GM12878 (cell line): ENCODE measurements at regions not wholly inside any gene's neighbourhood (a gene's known extent, or its start where the extent isn't known, plus 50 kb on each side); places are given as distances from the start of the nearest gene placed in this dataset.

Source experiments
- ATAC-seq: fragments of 200-7000 bp; cut with Tn5 transposase; 3 replicates; pipeline ENCODE4 v1.9.1; 2020; ENCODE audit warnings: mild to moderate bottlenecking, moderate library complexity
- BruUV-seq: library from RNA; stranded (reverse); fragments of 400-500 nt; replicated peaks from 2 replicates; lab custom pipeline; 2021; lab: Mats Ljungman, UMichigan
- CTCF ChIA-PET: fragments of 300-600 bp; sonication (Branson Sonifier 250); formaldehyde crosslinking; extraction: SDS; loops from one replicate; lab custom pipeline; 2021; ENCODE audit warnings: inconsistent platforms; lab: Yijun Ruan, JAX
- POLR2A ChIA-PET: fragments of 350-600 bp; formaldehyde crosslinking; extraction: SDS; loops from one replicate; lab custom pipeline; 2021; ENCODE audit warnings: inconsistent platforms; lab: Charles Lee
- RAD21 ChIA-PET: fragments of 300-600 bp; sonication (Branson Sonifier 250); formaldehyde crosslinking; loops from one replicate; lab custom pipeline; 2023; ENCODE audit warnings: antibody characterized with exemption; ENCODE audit not compliant: unreplicated experiment; lab: Charles Lee
- SMC1A ChIA-PET: fragments of 300-600 bp; sonication (Branson Sonifier 250); formaldehyde crosslinking; loops from one replicate; lab custom pipeline; 2023; ENCODE audit not compliant: unreplicated experiment, uncharacterized antibody; lab: Charles Lee
- DNase-seq: peaks from one replicate; pipeline ENCODE4 v3.0.0-alpha.2; 2011; ENCODE audit warnings: low read depth, low spot score
- FAIRE-seq: peaks from 3 replicates; lab custom pipeline; 2011; peaks lifted over from hg19 to GRCh38; lab: Jason Lieb, UNC
- H2AFZ ChIP-seq: 2 replicates; pipeline ENCODE4 v1.6.0; 2011; ENCODE audit warnings: low read depth, low read length, control low read depth; ENCODE audit not compliant: control insufficient read depth
- H3K27ac ChIP-seq: 2 replicates; pipeline ENCODE4 v1.5.1; 2011; ENCODE audit warnings: control low read depth; ENCODE audit not compliant: control insufficient read depth, insufficient read depth
- H3K27me3 ChIP-seq, 2 experiments: replicated peaks in 1 of 2; 2 replicates each; pipeline versions ENCODE4 v1.6.0 to v1.6.1; 2011; ENCODE audit warnings: low read length in 1 of 2; ENCODE audit not compliant: control insufficient read depth in 2 of 2, insufficient read depth in 2 of 2
- H3K36me3 ChIP-seq, 2 experiments: 2 replicates each; pipeline ENCODE4 v1.5.1; 2011; ENCODE audit warnings: low read length in 1 of 2; ENCODE audit not compliant: control insufficient read depth in 2 of 2, insufficient read depth in 2 of 2
- H3K4me1 ChIP-seq: 2 replicates; pipeline ENCODE4 v1.6.1; 2011; ENCODE audit warnings: mild to moderate bottlenecking, low read length, moderate library complexity, mixed read lengths; ENCODE audit not compliant: control insufficient read depth, insufficient read depth
- H3K4me2 ChIP-seq: 2 replicates; pipeline ENCODE4 v1.6.0; 2011; ENCODE audit warnings: control low read depth; ENCODE audit not compliant: control insufficient read depth, insufficient read depth
- H3K4me3 ChIP-seq: fragments of 200-600 bp; sonication (generic); 2 replicates; pipeline ENCODE4 v1.5.1; 2016
- H3K79me2 ChIP-seq: 2 replicates; pipeline ENCODE4 v1.6.0; 2011; ENCODE audit warnings: low read length; ENCODE audit not compliant: control insufficient read depth, insufficient read depth
- H3K9ac ChIP-seq: 2 replicates; pipeline ENCODE4 v1.8.0; 2011; ENCODE audit warnings: low read length, control low read depth, mixed read lengths; ENCODE audit not compliant: control insufficient read depth, insufficient read depth
- H3K9me3 ChIP-seq: replicated peaks from 3 replicates; pipeline ENCODE4 v1.5.1; 2011; ENCODE audit warnings: mild to moderate bottlenecking, low read length; ENCODE audit not compliant: control insufficient read depth, insufficient read depth
- H4K20me1 ChIP-seq: 2 replicates; pipeline ENCODE4 v1.6.0; 2011; ENCODE audit not compliant: control insufficient read depth, insufficient read depth
- ATF7 ChIP-seq: fragments of 450-650 bp; IDR thresholded peaks from 2 replicates; pipeline ENCODE4 v1.6.1; 2016; ENCODE audit warnings: low read depth, mild to moderate bottlenecking
- BCL11A ChIP-seq: IDR thresholded peaks from 2 replicates; pipeline ENCODE4 v1.6.1; 2011; ENCODE audit warnings: low read depth, low read length
- CHD2 ChIP-seq: IDR thresholded peaks from 2 replicates; pipeline ENCODE4 v1.6.1; 2011; ENCODE audit warnings: low read depth, low read length, improper control_type of control experiment, borderline replicate concordance
- GATAD2B ChIP-seq: fragments of 450-650 bp; conservative IDR thresholded peaks from 2 replicates; pipeline ENCODE4 v1.6.1; 2017; ENCODE audit warnings: low read depth, mild to moderate bottlenecking, moderate library complexity
- HDAC6 ChIP-seq: fragments of 200-600 bp; sonication (generic); IDR thresholded peaks from one replicate; pipeline ENCODE4 v1.8.0; 2017; ENCODE audit warnings: antibody characterized with exemption; ENCODE audit not compliant: unreplicated experiment
- JUND ChIP-seq: IDR thresholded peaks from 2 replicates; pipeline ENCODE4 v1.6.1; 2012; ENCODE audit warnings: low read depth, mild to moderate bottlenecking, low read length, improper control_type of control experiment, moderate library complexity
- KLF5 ChIP-seq: fragments of 450-650 bp; IDR thresholded peaks from 2 replicates; pipeline ENCODE4 v1.6.1; 2014; ENCODE audit warnings: mild to moderate bottlenecking; ENCODE audit not compliant: partially characterized antibody
- MEF2A ChIP-seq: IDR thresholded peaks from 2 replicates; pipeline ENCODE4 v1.6.1; 2011; ENCODE audit warnings: low read depth, mild to moderate bottlenecking, low read length, moderate library complexity; ENCODE audit not compliant: insufficient read depth
- NFYA ChIP-seq: IDR thresholded peaks from 2 replicates; pipeline ENCODE4 v1.6.1; 2011; ENCODE audit warnings: low read depth, mild to moderate bottlenecking, low read length, improper control_type of control experiment, borderline replicate concordance
- RUNX3 ChIP-seq: IDR thresholded peaks from 2 replicates; pipeline ENCODE4 v1.6.1; 2012; ENCODE audit warnings: low read length, inconsistent platforms
- SMAD1 ChIP-seq: fragments of 450-650 bp; IDR thresholded peaks from 2 replicates; pipeline ENCODE4 v1.6.1; 2018; ENCODE audit warnings: mild to moderate bottlenecking, low read depth; ENCODE audit not compliant: partially characterized antibody
- SRF ChIP-seq, 2 experiments: IDR thresholded peaks; 2 replicates each; pipeline ENCODE4 v1.6.1; 2011; ENCODE audit warnings: low read depth in 2 of 2, low read length in 2 of 2, mild to moderate bottlenecking in 1 of 2, moderate library complexity in 1 of 2
- ZBED1 ChIP-seq: IDR thresholded peaks from 2 replicates; pipeline ENCODE4 v1.6.1; 2016; ENCODE audit warnings: borderline replicate concordance
- ZNF622 ChIP-seq: fragments of 450-650 bp; IDR thresholded peaks from 2 replicates; pipeline ENCODE4 v1.6.1; 2017; ENCODE audit warnings: mild to moderate bottlenecking, inconsistent platforms
- WGBS: methylation state at CpG from one replicate; pipeline ENCODE4 v1.1.6; 2016; ENCODE audit warnings: low lambda C conversion rate; ENCODE audit not compliant: insufficient replicate concordance, insufficient coverage; ENCODE audit errors: missing lambda C conversion rate; 5-methylcytosine and 5-hydroxymethylcytosine counted together
- in situ Hi-C: fragments of 300-500 bp; cut with MboI; formaldehyde crosslinking; loops from 9 replicates; pipeline ENCODE4 v1.14.3; 2018; ENCODE audit warnings: mixed read lengths
- intact Hi-C: fragments of 100-400 bp; cut with micrococcal nuclease; formaldehyde crosslinking; loops from one replicate; pipeline ENCODE4 v1.14.2; 2022; ENCODE audit not compliant: unreplicated experiment
- TF ChIP-seq, protein P1 (sequence below): fragments of 450-650 bp; formaldehyde crosslinking; IDR thresholded peaks from 2 replicates; pipeline ENCODE4 v1.4.0; 2022; ENCODE audit warnings: mild to moderate bottlenecking, moderate library complexity
- TF ChIP-seq, protein P2 (sequence below): fragments of 450-650 bp; IDR thresholded peaks from 2 replicates; pipeline ENCODE4 v1.6.1; 2017; ENCODE audit warnings: antibody characterized with exemption, mild to moderate bottlenecking, moderate library complexity
- TF ChIP-seq, protein P3 (sequence below): fragments of 450-650 bp; IDR thresholded peaks from 2 replicates; pipeline ENCODE4 v1.6.1; 2018; ENCODE audit warnings: borderline replicate concordance, mild to moderate bottlenecking; ENCODE audit not compliant: partially characterized antibody

DNA sequence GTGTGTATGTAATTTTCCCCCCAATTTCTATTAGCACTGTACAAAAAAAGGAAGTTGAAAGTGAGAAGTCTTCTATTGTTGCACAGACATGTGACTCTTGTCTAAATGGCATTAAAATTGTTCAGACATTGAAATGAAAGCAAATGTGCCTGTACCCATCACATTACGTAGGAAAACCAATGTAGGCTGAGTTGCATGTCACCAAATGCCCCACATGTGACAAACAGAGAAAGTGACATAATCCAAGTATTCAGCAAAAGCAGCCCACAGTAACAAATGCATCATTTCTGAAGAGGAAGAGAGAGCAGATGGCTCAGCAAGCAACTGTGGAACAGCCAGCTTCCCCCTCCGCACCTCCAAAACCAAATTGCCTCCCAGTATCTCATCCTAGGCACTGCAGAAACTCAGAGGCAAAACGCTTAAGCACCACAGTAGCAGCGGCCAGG lies 161.5 kb upstream of the NR4A3 start:
- no peaks in the 10 kb centered on the region for H3K9me3 ChIP-seq
- in situ Hi-C loops: no loop called here
- BruUV-seq: no TSS peak
- no peaks in the 10 kb centered on the region for H4K20me1 ChIP-seq
- DNase-seq (peak; percentile 78), ATAC-seq (peak; percentile 97), FAIRE-seq (peak; percentile 85)
- POLR2A ChIA-PET: no interaction called here
- intact Hi-C loops: loop anchor here (10.0 kb wide), 1 partner anchor 475 kb away; no protein-coding TSS in a partner anchor
- H3K9ac ChIP-seq: no peak overlapping the region
- no peaks in the 10 kb centered on the region for H3K79me2 ChIP-seq
- CTCF ChIA-PET: no interaction called here
- H3K4me3 ChIP-seq: no peak overlapping the region
- no peaks in the 10 kb centered on the region for H3K27me3 ChIP-seq
- no peaks in the 10 kb centered on the region for H3K36me3 ChIP-seq
- H3K4me1 ChIP-seq: peaks cover 14% of the 10 kb centered on the region
- H3K4me2 ChIP-seq: peak overlapping the region; percentile 31; the same call in 1 of the 2 replicates
- RAD21 ChIA-PET: interaction anchor here (2.0 kb wide), 1 partner anchor 60 kb away, joined by 8 read pairs; no protein-coding TSS in a partner anchor
- H2AFZ ChIP-seq: no peak overlapping the region; the same call in 1 of the 2 replicates
- 16% methylated on average over 4 of the region's 4 CpGs for WGBS
- no peak overlapping the region for H3K27ac ChIP-seq
- SMC1A ChIA-PET: interaction anchor here (1.2 to 1.6 kb wide), 5 partner anchors 9 to 145 kb away, joined by 3 to 7 read pairs (median 4); no protein-coding TSS in a partner anchor
- TF ChIP-seq CHD2 (peak; percentile 88; the same call in 1 of the 2 replicates), GATAD2B (peak; percentile 60; the same call in 1 of the 2 replicates), MEF2A (peak; percentile 89), ATF7 (peak; percentile 99), KLF5 (peak; percentile 57), BCL11A (peak; percentile 98), NFYA (no peak), HDAC6 (no peak), RUNX3 (peak; percentile 93), ZBED1 (peak; percentile 95; the same call in 1 of the 2 replicates), SMAD1 (no peak), SRF (IDR thresholded peaks at IDR 0.05; ENCODE audit: low read depth in 2 of 2, low read length in 2 of 2) (peak in 1 of 2 experiments; percentile 51; a peak in 1 of 4 replicates), JUND (peak; percentile 73), ZNF622 (no peak)
- TF ChIP-seq, protein P1, sequence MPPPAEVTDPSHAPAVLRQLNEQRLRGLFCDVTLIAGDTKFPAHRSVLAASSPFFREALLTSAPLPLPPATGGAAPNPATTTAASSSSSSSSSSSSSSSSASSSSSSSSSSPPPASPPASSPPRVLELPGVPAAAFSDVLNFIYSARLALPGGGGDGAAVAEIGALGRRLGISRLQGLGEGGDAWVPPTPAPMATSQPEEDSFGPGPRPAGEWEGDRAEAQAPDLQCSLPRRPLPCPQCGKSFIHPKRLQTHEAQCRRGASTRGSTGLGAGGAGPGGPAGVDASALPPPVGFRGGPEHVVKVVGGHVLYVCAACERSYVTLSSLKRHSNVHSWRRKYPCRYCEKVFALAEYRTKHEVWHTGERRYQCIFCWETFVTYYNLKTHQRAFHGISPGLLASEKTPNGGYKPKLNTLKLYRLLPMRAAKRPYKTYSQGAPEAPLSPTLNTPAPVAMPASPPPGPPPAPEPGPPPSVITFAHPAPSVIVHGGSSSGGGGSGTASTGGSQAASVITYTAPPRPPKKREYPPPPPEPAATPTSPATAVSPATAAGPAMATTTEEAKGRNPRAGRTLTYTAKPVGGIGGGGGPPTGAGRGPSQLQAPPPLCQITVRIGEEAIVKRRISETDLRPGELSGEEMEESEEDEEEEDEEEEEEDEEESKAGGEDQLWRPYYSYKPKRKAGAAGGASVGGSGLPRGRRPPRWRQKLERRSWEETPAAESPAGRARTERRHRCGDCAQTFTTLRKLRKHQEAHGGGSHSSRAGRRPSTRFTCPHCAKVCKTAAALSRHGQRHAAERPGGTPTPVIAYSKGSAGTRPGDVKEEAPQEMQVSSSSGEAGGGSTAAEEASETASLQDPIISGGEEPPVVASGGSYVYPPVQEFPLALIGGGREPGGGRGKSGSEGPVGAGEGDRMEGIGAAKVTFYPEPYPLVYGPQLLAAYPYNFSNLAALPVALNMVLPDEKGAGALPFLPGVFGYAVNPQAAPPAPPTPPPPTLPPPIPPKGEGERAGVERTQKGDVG (CRISPR knock-in tag): peak; percentile 57; the same call in 1 of the 2 replicates
- TF ChIP-seq, protein P2, sequence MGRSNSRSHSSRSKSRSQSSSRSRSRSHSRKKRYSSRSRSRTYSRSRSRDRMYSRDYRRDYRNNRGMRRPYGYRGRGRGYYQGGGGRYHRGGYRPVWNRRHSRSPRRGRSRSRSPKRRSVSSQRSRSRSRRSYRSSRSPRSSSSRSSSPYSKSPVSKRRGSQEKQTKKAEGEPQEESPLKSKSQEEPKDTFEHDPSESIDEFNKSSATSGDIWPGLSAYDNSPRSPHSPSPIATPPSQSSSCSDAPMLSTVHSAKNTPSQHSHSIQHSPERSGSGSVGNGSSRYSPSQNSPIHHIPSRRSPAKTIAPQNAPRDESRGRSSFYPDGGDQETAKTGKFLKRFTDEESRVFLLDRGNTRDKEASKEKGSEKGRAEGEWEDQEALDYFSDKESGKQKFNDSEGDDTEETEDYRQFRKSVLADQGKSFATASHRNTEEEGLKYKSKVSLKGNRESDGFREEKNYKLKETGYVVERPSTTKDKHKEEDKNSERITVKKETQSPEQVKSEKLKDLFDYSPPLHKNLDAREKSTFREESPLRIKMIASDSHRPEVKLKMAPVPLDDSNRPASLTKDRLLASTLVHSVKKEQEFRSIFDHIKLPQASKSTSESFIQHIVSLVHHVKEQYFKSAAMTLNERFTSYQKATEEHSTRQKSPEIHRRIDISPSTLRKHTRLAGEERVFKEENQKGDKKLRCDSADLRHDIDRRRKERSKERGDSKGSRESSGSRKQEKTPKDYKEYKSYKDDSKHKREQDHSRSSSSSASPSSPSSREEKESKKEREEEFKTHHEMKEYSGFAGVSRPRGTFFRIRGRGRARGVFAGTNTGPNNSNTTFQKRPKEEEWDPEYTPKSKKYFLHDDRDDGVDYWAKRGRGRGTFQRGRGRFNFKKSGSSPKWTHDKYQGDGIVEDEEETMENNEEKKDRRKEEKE: no peak
- TF ChIP-seq, protein P3, sequence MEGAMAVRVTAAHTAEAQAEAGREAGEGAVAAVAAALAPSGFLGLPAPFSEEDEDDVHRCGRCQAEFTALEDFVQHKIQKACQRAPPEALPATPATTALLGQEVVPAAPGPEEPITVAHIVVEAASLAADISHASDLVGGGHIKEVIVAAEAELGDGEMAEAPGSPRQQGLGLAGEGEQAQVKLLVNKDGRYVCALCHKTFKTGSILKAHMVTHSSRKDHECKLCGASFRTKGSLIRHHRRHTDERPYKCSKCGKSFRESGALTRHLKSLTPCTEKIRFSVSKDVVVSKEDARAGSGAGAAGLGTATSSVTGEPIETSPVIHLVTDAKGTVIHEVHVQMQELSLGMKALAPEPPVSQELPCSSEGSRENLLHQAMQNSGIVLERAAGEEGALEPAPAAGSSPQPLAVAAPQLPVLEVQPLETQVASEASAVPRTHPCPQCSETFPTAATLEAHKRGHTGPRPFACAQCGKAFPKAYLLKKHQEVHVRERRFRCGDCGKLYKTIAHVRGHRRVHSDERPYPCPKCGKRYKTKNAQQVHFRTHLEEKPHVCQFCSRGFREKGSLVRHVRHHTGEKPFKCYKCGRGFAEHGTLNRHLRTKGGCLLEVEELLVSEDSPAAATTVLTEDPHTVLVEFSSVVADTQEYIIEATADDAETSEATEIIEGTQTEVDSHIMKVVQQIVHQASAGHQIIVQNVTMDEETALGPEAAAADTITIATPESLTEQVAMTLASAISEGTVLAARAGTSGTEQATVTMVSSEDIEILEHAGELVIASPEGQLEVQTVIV: no peak
